NCI-H748 (cell line): ENCODE measurements at regions not wholly inside any gene's neighbourhood (a gene's known extent, or its start where the extent isn't known, plus 50 kb on each side); places are given as distances from the start of the nearest gene placed in this dataset.
A peak's percentile ranks its signal among the peaks of the same experiment; 100 is the strongest.

Experiments used
- DNase-seq: peaks from one replicate; lab custom pipeline; 2025; ENCODE audit not compliant: unreplicated experiment; lab: John Stamatoyannopoulos, UW

DNA sequence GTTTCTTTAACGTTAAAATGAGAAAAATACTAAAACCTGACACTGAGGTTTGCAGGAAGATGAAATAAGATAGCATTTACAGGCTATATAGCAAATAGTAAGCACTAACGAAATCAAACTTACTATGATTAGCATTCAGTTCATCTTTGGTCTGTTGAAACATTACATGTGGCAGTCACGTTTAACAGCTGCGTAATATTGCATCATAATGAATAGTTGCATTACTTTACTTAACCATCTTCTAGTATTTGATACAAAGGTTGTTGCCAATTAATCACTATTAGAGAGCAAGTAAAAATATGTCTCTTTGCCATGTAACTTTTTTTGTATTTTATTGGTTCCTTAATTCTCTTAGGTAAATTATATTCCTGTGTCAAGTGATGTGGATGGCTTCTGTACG is 131.8 kb upstream of the GHITM start:
- DNase-seq: no peak

DNA sequence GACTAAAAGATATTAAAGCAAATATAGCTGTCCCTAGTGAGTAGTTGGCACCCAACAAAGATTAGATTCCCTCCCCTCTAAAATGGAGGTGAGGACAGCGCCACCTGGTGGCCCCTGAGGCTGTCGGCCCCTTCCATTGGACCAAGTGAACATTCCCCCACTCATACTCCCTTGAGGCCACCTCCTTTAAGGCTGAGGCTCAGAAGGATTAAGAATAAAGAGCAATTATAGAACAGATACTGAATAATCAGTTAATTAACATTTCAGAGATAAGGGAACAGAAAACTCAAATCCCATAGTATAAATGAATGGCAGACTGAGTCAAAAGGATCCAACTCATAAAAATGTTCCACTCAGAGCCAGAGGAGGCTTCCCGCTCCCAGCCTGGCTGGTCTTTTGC is 130.4 kb upstream of the GHITM start:
- peak; percentile 30 for DNase-seq

DNA sequence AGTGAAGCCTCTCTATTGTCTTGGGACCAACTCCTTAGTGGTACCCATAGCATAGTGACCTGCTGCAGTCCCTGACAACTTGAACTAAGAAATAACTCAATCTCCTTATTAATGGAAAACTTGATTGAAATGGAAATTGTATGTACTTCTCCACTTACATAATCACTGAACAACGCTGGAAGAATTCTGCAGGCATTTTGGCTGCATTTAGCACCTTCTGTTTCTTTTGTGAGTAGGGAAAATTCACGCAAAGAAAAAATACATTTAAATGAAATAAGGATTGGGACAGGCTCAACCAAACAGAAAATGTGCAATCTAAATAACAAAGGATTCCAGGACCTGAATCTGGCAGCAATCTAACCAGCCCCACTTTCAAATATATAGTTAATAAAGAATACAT is 126.9 kb upstream of the GHITM start:
- no peak for DNase-seq

DNA sequence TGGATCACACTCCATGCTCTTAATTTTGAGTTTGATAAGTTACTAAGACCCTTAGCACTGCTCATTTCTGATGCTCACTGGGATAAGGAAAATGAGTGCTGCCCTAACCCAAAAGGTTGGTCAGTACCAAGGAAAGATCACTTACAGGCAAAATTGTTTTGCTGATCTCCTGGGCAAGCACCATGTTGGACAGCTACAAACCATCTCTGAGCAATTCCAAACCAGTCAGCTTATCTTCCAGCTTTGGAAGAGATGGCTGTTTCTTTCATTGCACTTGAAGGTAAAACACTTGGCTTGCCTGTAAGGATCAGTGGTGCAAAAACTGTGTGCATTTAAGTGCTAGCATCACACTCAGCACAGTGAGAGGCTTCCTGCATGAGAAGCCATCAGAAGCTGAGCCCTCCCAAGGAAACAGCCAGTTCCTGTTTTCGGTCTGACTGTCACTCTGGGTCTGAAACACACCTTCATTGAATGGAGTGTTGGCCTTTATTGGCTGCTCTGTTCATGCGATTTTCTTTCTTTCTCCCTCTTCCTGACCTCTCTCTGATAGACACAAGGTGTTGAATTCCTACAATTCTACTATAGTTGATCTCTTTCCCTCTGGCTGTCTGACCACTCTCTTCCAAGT is 126.4 kb upstream of the GHITM start:
- no peak for DNase-seq

DNA sequence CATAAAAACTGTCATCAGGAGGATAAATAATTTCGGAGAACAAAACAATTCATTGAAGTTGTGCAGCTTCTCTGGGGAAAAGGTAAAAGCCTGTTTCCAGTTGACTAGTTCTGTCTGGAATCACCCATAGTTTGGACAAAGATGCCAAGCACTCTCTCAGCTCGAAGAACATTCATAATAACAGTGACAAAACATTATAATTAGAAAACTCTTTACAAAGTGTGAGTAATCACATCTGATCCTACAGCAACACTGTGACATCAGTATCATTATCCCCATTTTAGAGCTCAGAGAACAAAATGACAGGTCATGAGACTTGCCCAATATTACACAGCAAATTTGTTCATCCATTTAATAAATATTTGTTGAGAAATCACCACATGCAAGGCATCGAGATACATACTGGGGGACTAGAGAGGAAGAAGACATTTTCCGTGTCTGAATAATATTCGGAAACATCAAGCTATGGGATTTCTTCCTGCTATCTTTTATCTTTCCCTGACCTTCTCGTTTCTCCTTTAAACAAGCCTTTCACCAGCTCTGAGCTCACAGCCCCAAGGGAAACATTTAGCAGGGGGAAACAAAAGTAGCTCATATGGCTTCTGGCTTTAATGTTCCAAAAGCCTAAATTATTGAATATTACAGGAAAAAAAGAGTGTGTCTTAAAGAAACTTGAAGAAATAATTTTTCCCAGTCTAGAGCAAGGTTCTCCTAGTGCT is 123.3 kb upstream of the GHITM start:
- peak; percentile 4 for DNase-seq

DNA sequence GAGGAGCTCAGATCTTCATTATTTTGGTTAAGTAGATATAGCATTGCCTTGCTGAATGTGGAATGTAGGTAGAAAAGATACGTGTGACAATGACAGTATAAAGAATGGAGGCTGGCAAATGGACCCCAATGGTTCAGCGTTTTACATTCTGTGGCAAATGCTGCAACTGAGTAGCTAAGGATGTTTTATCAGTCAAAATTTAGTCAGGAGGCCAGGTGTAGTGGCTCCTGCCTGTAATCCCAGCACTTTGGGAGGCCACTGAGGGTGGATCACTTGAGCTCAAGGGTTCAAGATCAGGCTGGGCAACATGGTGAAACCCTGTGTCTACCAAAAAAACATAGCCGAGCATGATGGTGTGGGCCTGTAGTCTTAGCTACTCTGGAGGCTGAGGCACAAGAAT is 120.5 kb upstream of the GHITM start:
- DNase-seq: no peak

DNA sequence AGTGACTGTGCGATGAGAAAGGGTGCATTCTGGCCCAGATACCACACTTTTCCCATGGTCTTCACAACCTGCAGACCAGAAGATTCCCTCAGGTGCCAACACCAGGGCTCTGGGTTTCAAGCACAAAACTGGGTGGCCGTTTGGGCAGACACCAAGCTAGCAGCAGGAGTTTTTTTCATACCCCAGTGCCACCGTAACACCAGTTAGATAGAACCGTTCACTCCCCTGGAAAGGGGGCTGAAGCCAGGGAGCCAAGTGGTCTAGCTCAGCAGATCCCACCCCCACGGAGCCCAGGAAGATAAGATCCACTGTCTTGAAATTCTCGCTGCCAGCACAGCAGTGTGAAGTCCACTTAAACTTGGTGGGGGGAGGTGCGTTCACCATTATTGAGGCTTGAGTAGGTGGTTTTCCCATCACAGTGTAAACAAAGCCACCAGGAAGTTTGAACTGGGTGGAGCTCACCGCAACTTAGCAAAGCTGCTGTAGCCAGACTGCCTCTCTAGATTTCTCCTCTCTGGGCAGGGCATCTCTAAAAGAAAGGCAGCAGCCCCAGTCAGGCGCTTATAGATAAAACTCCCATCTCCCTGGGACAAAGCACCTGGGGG is 119.4 kb upstream of the GHITM start:
- DNase-seq: peak; percentile 19

DNA sequence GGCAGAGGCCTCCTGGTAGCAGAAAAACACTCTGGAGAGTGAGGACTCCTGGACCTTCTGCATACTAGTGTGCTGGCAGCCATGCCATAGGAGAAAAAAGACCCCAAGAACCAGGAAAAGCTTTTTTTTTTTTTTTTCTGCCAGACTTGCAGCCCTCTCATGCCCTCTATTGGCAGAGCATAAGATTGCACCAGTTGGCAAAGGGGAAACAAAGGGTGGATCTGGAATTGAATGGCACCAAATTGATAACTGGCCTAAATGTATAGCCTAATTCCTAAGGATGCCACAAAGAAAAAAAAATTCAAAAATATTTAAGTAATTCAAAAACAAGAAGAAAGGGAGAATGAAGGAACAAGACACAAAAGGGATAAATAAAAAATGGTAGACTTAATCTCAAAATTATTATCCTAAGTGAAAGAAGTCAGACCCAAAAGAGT is 112.5 kb upstream of the GHITM start:
- peak; percentile 28 for DNase-seq

DNA sequence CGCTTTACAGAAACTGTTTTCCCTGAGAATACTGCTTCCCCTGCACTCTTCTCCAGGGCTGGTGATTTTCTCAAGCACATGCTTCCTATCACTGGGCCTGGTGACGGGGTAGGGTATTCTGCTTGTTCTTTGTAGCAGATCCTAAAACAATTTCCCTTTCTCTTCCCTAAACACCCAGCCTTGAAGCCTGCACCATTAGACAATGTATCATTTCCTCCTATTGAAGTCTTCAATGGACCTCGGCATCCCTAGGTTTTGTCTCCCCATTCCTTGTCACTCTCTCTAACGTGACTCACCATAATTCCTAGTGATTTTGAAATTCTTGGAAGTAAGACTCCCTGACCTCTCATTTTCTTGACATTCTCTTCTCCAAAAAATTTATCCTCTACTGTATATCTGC is 109.5 kb upstream of the GHITM start:
- no peak for DNase-seq

DNA sequence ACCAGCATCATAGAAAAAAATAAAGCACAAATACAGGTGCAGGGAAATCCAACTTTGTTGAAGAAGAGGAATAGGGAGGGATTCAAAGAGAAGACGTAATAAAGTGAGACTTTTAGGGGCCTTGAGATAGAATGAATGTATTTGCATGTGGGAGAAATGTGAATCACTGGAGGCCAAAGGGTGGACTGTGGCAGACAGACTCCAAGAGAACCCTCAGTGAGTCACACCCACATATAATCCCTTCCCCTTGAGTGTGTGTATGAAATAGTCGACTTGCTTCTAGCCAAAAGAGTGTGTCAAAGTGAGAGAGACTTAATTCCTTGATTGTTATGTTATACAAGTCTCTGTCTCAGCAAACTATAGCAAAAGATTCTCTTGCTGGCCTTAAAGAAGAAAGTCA is 101.3 kb upstream of the GHITM start:
- DNase-seq: no peak

DNA sequence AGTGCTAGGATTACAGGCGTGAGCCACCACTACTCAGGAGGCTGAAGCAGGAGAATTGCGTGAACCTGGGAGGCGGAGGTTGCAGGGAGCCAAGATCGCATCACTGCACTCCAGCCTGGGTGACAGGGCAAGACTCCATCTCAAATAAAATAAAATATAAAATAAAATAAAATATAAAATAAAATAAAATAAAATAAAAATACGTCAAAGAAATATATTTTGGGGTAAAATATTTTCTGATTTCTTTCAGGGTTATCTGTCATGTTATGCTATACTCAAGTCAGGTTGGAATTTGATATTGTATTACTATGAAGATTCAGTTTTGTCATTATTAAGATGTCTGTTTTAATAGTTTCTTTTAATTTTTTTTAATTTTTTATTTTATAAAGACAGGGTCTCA is 99.4 kb upstream of the GHITM start:
- no peak for DNase-seq

DNA sequence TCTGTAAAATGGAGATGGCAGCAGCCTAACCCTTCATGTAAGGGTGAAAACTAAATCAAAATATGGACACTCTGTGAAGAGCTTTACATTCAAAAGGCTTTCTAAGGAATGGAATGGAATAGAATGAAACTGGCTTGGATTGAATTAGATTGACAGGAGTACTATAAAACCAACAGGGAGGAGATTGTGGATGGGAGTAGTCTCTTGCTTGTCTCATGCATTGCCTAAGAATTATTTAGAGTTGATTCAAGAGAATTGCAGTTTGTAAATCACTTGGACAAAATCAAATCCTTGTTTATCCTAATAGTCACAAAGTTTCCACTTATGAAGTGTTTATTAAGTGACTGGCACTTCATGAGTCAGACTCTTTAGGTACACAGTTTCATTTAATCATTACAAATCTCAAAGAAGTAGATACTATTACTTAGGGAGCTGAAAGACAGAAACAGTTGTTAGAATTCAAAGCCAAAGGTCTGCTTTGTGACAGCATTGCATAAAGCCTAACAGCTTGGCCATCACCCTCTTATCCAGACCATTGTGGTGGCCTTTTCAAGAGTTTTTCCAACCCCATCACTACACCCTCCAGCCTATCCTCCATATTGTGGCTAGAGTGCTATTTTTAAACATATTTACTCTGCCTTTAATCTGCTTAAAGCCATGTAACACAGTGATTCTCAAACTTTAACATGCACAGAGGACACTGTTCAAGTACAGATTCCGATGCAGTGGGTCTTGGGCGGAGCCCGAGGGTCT is 91.9 kb upstream of the GHITM start:
- no peak for DNase-seq

DNA sequence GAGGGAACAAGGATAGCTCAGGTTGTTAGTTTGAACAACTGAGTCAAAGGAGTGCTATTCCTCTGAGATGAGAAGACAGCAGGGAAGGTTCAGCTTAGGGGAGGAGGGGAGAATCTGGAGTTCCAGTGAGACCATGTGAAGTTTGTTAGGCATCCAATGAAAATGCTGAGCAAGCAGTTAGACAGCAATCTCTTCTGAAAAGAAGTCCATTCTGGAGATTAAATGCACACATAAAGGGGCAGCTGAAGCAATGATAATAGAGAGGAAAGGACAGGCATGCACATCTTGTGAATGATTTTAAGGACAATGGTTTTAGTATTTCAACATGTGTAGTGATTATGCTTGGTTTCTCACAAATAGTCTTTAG is 89.7 kb upstream of the GHITM start:
- DNase-seq: no peak

DNA sequence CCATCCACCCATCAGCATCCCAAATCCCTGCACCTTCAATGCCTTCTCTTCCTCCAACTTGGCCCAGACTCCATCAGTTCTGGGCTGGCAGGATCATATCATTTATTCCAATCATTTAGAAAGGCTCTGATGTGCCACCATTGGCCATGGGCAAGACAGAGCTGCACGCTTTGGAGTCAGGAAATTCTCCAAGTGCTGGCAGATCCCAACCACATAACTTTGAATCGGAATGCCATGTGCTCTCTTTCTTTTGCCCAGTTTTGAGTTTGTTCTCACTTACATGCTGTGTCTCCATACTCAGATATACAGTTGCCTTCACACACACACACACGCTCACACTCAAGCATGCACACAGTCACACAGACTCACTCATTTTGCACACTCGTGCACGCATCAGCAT is 85.7 kb upstream of the GHITM start:
- DNase-seq: no peak

DNA sequence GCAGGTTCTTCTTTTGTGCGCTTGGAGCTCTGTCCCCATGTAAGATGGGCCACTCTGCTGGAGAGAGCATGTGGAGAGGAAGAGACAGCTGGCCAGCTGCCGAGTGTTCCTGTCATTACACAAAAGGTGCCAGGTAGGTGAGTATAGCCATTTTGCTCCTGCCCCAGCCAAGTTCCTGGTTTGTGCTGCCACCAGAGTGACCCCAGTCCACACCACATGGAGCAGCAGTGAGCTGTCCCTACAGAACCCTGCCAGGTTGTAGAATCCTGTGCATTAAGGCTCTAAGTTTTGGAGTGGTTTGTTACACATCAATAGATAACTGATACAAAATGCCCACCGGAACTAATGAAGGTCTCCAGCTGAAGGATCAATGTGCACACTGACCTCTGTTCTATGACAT is 84.6 kb upstream of the GHITM start:
- peak; percentile 25 for DNase-seq

DNA sequence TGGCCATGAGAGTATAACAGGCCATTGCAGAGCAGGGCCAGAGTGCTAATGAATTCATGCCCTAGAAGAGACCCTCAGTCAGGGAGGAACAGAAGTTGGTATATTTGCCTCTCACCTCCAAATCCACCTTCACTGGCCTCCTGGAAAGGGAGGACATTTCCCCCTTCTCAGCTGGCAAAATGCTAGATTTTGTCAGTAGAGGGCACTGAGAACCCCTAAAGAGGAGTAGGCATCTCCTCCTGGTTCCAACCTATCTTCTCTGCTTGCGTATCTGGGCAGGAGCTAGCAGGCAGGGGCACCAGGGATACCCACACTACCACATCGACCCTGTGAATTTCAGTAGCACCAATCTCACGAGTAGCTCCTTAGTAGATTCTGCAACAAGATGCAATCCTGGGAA is 79.8 kb upstream of the GHITM start:
- no peak for DNase-seq

DNA sequence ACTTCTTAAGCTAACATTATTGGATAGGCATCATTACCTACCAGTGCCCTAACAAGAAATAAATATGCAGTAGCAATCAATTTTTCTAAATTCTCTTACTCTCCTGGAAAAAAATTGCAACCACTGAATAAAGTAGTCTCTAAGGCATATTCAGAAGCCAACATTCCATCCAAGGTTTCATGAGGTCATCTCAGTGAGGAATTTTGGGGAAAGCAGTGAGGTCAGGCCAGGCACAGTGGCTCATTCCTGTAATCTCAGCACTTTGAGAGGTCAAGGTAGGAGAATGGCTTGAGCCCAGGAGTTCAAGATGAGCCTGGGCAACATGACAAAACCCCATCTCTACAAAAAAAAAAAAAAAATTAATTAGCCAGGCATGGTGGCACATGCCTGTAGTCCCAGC is 75.9 kb upstream of the GHITM start:
- DNase-seq: no peak

DNA sequence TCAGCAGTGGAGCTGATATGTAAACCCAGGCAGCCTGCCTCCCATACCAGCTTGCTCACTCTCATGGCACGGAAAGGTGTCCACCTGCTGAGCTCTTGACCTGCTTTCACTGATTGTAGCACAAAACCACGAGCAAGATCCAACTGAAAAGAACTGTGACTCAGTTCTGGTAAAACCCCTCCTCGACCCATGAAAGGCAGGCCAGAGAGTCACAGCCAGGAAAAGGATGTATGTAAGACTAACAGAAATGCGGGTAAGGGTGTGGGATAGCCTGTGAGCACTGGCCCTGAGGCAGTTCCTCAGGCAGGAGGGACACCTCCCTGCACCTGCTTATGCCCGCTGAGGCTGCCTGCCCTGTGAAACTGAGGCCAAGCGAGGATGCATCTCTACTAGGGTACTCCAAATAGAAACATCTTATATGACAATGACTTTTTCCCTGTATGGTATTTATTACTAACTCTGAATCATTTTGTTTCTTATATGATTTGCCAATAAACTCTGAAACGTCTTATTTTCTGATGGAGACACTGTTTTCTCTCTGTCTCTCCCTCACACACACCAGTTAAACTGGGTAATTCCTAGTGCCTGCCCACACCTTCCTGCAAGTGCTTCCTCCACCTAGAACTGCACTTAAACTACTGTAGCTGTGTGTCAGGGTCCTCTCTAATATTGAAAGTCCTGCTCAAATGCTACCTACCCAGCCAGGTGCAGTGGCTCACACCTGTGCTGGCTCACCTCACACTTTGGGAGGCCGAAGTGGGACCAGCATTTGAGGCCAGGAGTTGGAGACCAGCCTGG is 73.3 kb upstream of the GHITM start:
- DNase-seq: no peak

DNA sequence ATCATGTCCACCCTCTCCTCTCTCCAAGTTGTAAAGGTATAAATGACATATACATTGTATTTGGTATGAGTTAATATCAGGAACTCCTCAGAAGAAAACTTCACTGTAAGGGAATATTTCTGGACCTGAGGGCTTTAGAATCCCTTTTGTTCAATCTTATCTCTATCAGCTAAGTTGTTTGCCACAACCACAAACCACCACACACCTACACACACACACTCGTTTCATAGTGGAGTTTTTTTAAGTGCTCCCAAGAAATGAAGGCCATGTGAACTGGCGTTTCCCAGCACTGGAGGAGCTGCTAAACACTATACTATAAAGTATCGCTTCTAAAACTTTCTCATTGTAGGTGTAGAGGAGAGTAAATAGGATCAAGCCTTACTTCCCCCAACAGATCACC is 64.8 kb upstream of the GHITM start:
- DNase-seq: no peak

DNA sequence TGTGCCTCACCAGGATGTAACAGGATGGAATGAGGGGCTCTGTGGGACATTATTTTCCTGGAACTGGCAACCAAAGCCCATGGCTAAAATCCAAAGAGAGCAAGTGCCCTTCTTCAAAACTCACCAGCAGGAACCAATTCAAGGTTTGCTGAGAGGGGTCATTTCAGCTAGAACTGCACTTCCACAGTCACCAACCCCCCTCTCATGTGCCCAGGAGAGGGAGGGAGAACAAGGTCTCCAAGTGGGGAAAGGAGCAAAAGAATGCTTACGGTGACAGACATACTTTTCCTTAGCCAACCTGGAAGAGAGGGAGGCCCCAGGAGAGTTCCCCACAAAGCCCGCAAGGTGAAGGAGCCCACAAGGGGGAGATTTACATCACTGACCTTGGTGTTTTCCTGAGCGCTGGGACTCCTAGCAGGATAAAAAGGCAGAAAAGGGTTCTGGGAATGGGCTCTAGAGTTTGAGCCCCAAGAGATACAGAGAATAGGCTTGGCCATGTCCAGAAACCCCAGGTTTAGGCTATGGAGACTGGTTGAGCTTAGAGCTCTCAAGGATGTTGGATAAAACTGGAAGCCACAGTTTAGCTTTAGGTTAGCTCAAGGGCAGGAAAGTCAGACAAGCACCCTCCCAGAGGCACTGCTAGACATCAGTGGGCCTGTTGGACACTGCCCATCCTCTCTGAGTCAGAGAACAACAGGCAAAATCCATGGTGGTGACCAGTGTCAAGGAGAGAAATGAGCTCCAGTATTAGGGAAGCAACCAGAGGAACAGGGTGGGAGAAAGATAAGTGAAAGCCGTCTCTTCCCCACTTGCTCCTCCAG is 63.9 kb upstream of the GHITM start:
- no peak for DNase-seq
